ENCODE measurements at regions not wholly inside any gene's neighbourhood (a gene's known extent, or its start where the extent isn't known, plus 50 kb on each side); places are given as distances from the start of the nearest gene placed in this dataset.

DNA sequence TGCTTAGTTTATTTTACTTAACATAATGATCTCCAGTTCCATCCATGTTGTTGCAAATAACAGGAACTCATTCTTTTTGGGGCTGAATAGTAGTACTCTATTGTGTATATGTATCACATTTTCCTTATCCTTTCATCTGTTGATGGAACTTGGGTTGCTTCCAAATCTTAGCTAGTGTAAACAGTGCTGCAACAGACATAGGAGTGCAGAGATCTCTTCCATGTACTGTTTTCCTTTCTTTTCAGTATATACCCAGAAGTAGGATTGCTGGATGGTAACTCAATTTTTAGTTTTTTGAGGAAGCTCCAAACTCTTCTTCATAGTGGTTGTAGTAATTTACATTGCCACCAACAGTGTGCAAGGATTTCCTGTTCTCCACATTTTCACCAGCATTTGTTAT, 138.8 kb upstream of the POC5 start:
- no peak for TF ChIP-seq CTCF (IDR thresholded peaks at IDR 0.05)
- TF ChIP-seq POLR2A (IDR thresholded peaks at IDR 0.05), result no peak
- TF ChIP-seq EP300 (IDR thresholded peaks at IDR 0.05), result no peak
- Histone ChIP-seq H3K4me1 (no peaks in the 10 kb centered on the region), H3K27ac (no peak overlapping the region), H3K9me3 (peaks cover 0 to 5% (median 0%) of the 10 kb centered on the region in 4 donors), H3K36me3 (no peaks in the 10 kb centered on the region), H3K4me3 (no peak overlapping the region), H3K27me3 (no peaks in the 10 kb centered on the region)
- no peak for DNase-seq (ENCODE audit: low spot score in 2 of 2)

- TF ChIP-seq EP300 (IDR thresholded peaks at IDR 0.05) (no peak), POLR2A (IDR thresholded peaks at IDR 0.05) (no peak), CTCF (IDR thresholded peaks at IDR 0.05) (no peak)
- DNase-seq (ENCODE audit: low spot score in 2 of 2), result no peak
- WGBS, 2 donors, result 54 to 85% methylated on average over 1 of the region's 1 CpG
- H3K27ac ChIP-seq, result no peak overlapping the region
- H3K36me3 ChIP-seq, result no peaks in the 10 kb centered on the region
- H3K27me3 ChIP-seq, result no peaks in the 10 kb centered on the region
- H3K4me3 ChIP-seq, result no peak overlapping the region
- H3K4me1 ChIP-seq, result no peaks in the 10 kb centered on the region
- no peaks in the 10 kb centered on the region for H3K9me3 ChIP-seq
These were observed 130.8 kb upstream of the POC5 start for GRCh38 chr5:75848077-75848476.

DNA sequence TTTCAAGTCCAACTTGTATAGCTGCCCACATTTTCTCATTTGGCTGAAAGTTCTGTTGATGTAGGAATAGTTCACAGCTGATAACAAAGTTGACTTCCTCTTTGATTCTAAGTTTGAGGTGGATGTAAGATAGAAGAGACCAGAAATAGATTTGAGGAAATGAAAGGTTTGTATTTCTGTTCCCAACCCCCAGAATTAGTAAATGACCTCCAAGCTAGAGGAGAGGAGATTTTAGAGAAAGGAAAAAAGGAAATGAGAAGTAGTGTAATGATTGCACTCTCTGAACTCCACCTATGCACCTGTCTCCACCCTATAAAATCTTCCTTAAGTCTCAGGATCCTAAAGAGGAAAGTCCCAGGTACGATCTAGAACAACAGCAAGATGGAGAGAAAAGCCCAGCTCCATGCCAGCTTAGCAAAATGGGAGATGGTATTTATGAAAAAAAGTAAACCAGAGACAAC, 130.4 kb upstream of the POC5 start:
- Histone ChIP-seq H3K4me3 (no peak overlapping the region), H3K4me1 (no peaks in the 10 kb centered on the region), H3K9me3 (no peaks in the 10 kb centered on the region), H3K27ac (no peak overlapping the region), H3K36me3 (no peaks in the 10 kb centered on the region), H3K27me3 (no peaks in the 10 kb centered on the region)
- no peak for DNase-seq (ENCODE audit: low spot score in 2 of 2)
- no peak for TF ChIP-seq CTCF (IDR thresholded peaks at IDR 0.05)
- no peak for TF ChIP-seq EP300 (IDR thresholded peaks at IDR 0.05)
- TF ChIP-seq POLR2A (IDR thresholded peaks at IDR 0.05), result no peak
- WGBS, 2 donors, result 76 to 79% methylated on average over 1 of the region's 1 CpG

GRCh38 chr5:75844301-75844700, 127.1 kb upstream of the POC5 start:
- Histone ChIP-seq H3K27me3 (no peaks in the 10 kb centered on the region), H3K9me3 (no peaks in the 10 kb centered on the region), H3K4me1 (no peaks in the 10 kb centered on the region), H3K36me3 (no peaks in the 10 kb centered on the region), H3K27ac (no peak overlapping the region), H3K4me3 (no peak overlapping the region)
- TF ChIP-seq CTCF (IDR thresholded peaks at IDR 0.05) (no peak), POLR2A (IDR thresholded peaks at IDR 0.05) (no peak), EP300 (IDR thresholded peaks at IDR 0.05) (no peak)
- 77 to 88% methylated on average over 2 of the region's 2 CpGs for WGBS, 2 donors
- DNase-seq (ENCODE audit: low spot score in 2 of 2), result no peak

DNA sequence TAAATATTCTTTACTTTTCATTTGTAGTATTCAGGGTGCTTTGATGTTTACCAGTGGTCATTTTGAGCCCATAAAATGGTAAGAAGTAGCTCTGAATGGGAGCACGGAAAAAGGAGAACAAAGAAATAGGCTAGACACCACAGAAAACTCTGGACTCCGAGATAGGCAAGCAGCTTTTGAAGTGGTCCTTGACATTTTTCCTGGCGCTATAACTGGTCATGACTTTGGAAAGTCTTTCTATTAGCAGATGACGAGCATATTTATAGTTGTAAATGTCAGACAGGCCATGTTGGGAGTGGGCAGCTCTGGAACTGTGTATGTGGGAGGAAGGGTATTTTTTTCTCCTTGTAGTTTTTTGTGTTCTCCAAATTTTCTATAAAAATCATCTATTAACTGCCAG, 126.1 kb upstream of the POC5 start:
- H3K9me3 ChIP-seq, result no peaks in the 10 kb centered on the region
- no peak for DNase-seq (ENCODE audit: low spot score in 2 of 2)
- H3K27ac ChIP-seq, result no peak overlapping the region
- 47 to 67% methylated on average over 4 of the region's 4 CpGs for WGBS, 2 donors
- H3K27me3 ChIP-seq, result no peaks in the 10 kb centered on the region
- no peaks in the 10 kb centered on the region for H3K4me1 ChIP-seq
- H3K4me3 ChIP-seq, result no peak overlapping the region
- no peaks in the 10 kb centered on the region for H3K36me3 ChIP-seq
- TF ChIP-seq POLR2A (IDR thresholded peaks at IDR 0.05) (no peak), CTCF (IDR thresholded peaks at IDR 0.05) (no peak), EP300 (IDR thresholded peaks at IDR 0.05) (no peak)
